Body of pancreas (tissue), 4 donors: ENCODE measurements at regions not wholly inside any gene's neighbourhood (a gene's known extent, or its start where the extent isn't known, plus 50 kb on each side); places are given as distances from the start of the nearest gene placed in this dataset.

ENCODE experiments used
- POLR2A ChIP-seq, 3 donors: fragments of 450-650 bp; IDR thresholded peaks; one replicate each; pipeline ENCODE4 v1.6.1; 2016; ENCODE audit warnings: antibody characterized with exemption in 3 of 3, mild to moderate bottlenecking in 2 of 3
- TF ChIP-seq, protein P1 (sequence below), 7 experiments: fragments of 450-650 bp in 4 of 7; fragments of 200-600 bp in 3 of 7; sonication (generic) in 3 of 7; IDR thresholded peaks; one replicate each; pipeline ENCODE4 v1.5.1; 2016 to 2019; ENCODE audit warnings: antibody characterized with exemption in 7 of 7

DNA sequence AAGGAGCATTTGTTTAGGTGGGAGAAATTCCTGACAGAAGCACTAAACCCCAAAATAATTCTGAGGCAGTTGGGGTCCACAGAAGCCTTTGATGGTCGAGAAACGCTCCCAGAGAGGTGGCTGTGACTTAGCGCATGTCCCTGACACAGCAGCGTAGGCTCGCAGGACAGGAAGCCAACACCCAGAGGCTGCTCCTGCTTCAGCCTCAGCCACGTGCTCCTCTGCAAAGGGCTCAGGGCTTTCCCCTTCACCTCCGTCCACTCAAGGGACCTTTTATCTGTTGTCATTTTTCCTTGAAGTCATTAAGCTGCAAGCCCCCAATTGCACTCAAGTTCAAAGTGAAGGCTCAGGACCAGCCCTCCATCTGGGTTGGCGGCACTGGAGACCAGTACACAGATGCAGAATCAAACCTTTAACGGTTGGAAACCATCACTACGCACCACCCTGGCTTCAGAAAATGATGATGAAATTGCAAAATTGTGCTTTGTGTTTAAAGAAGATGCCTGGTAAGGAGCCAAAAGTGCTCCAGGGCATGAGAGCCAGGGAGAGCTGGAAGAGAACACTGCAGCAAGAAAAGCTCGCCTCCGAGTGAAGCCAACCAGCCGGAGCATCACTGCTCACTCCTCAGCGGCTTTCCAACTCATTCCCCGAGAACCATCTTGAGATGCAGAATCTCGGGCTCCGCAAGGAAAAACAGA lies 219.6 kb downstream of the RAP2A start:
- TF ChIP-seq, protein P1, sequence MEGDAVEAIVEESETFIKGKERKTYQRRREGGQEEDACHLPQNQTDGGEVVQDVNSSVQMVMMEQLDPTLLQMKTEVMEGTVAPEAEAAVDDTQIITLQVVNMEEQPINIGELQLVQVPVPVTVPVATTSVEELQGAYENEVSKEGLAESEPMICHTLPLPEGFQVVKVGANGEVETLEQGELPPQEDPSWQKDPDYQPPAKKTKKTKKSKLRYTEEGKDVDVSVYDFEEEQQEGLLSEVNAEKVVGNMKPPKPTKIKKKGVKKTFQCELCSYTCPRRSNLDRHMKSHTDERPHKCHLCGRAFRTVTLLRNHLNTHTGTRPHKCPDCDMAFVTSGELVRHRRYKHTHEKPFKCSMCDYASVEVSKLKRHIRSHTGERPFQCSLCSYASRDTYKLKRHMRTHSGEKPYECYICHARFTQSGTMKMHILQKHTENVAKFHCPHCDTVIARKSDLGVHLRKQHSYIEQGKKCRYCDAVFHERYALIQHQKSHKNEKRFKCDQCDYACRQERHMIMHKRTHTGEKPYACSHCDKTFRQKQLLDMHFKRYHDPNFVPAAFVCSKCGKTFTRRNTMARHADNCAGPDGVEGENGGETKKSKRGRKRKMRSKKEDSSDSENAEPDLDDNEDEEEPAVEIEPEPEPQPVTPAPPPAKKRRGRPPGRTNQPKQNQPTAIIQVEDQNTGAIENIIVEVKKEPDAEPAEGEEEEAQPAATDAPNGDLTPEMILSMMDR (IDR thresholded peaks at IDR 0.05): no peak
- TF ChIP-seq POLR2A (IDR thresholded peaks at IDR 0.05): no peak
